ENCODE measurements at regions not wholly inside any gene's neighbourhood (a gene's known extent, or its start where the extent isn't known, plus 50 kb on each side); places are given as distances from the start of the nearest gene placed in this dataset.

- Histone ChIP-seq H3K4me3 (ENCODE audit: low read depth in 1 of 3, low read length in 3 of 3) (no peak overlapping the region), H3K9me3 (ENCODE audit: control insufficient read depth in 4 of 4, low read length in 3 of 4) (no peaks in the 10 kb centered on the region), H3K9ac (ENCODE audit: low read depth in 1 of 2, low read length in 2 of 2) (no peak overlapping the region), H3K36me3 (ENCODE audit: control insufficient read depth in 4 of 4, insufficient read depth in 3 of 4, low read depth in 1 of 4, low read length in 3 of 4) (no peaks in the 10 kb centered on the region), H3K4me1 (ENCODE audit: control insufficient read depth in 4 of 4, insufficient read depth in 4 of 4, low read length in 3 of 4) (no peaks in the 10 kb centered on the region), H3K27me3 (ENCODE audit: control insufficient read depth in 4 of 4, insufficient read depth in 4 of 4, low read length in 3 of 4) (peaks cover 0 to 19% (median 6%) of the 10 kb centered on the region in 4 donors), H3K27ac (ENCODE audit: low read depth in 1 of 2, low read length in 2 of 2) (no peak overlapping the region)
- DNase-seq (ENCODE audit: low spot score), result no peak
- 80% methylated on average over 4 of the region's 4 CpGs for WGBS
- TF ChIP-seq, protein P1, sequence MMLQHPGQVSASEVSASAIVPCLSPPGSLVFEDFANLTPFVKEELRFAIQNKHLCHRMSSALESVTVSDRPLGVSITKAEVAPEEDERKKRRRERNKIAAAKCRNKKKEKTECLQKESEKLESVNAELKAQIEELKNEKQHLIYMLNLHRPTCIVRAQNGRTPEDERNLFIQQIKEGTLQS (IDR thresholded peaks at IDR 0.05), result no peak
- no peak for TF ChIP-seq HNF4G (IDR thresholded peaks at IDR 0.05)
- TF ChIP-seq GABPA (IDR thresholded peaks at IDR 0.05 in 1 of 2, conservative IDR thresholded peaks at IDR 0.05 in 1 of 2), result no peak
These were observed 313.8 kb downstream of the LNPK start for GRCh38 chr2:175688243-175688642.

DNA sequence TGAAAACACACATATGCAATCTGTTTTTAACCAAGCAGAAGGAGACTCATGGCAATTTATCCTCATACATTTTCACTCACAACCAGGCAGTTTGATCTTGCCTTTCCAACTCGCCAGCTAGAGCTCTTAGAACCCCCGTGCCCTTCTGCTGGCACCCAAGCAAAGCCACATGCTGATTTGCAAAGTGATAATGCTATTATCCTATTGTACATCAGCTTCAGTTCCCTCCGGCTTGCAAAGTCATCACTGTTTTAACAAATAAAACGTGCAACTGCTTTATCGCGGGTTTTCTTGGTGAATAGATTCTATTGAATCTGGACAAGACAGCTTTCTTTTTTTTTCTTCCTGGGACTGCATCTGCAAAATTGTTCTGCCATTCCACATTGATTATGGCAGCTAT, 314.6 kb downstream of the LNPK start:
- Histone ChIP-seq H3K9ac (ENCODE audit: low read depth in 1 of 2, low read length in 2 of 2) (no peak overlapping the region), H3K36me3 (ENCODE audit: control insufficient read depth in 4 of 4, insufficient read depth in 3 of 4, low read depth in 1 of 4, low read length in 3 of 4) (no peaks in the 10 kb centered on the region), H3K4me1 (ENCODE audit: control insufficient read depth in 4 of 4, insufficient read depth in 4 of 4, low read length in 3 of 4) (no peaks in the 10 kb centered on the region), H3K4me3 (ENCODE audit: low read depth in 1 of 3, low read length in 3 of 3) (no peak overlapping the region), H3K9me3 (ENCODE audit: control insufficient read depth in 4 of 4, low read length in 3 of 4) (no peaks in the 10 kb centered on the region), H3K27ac (ENCODE audit: low read depth in 1 of 2, low read length in 2 of 2) (no peak overlapping the region), H3K27me3 (ENCODE audit: control insufficient read depth in 4 of 4, insufficient read depth in 4 of 4, low read length in 3 of 4) (peaks cover 0 to 19% (median 6%) of the 10 kb centered on the region in 4 donors)
- TF ChIP-seq CTCF (IDR thresholded peaks at IDR 0.05; ENCODE audit: low read depth, low read length, missing input control) (no peak), NR2F2 (IDR thresholded peaks at IDR 0.05) (no peak), HNF4A (conservative IDR thresholded peaks at IDR 0.05) (no peak), FOXA1 (IDR thresholded peaks at IDR 0.05) (no peak), GABPA (IDR thresholded peaks at IDR 0.05 in 1 of 2, conservative IDR thresholded peaks at IDR 0.05 in 1 of 2) (no peak), ZBTB33 (IDR thresholded peaks at IDR 0.05) (no peak), REST (IDR thresholded peaks at IDR 0.05) (no peak), SP1 (IDR thresholded peaks at IDR 0.05) (no peak), JUND (IDR thresholded peaks at IDR 0.05) (no peak), FOXA2 (IDR thresholded peaks at IDR 0.05) (no peak)
- TF ChIP-seq, protein P1 (IDR thresholded peaks at IDR 0.05), result no peak
- TF ChIP-seq, protein P2, sequence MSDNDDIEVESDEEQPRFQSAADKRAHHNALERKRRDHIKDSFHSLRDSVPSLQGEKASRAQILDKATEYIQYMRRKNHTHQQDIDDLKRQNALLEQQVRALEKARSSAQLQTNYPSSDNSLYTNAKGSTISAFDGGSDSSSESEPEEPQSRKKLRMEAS (IDR thresholded peaks at IDR 0.05), result no peak
- WGBS, result 64% methylated on average over 6 of the region's 6 CpGs
- no peak for DNase-seq (ENCODE audit: low spot score)
